Keratinocyte (primary cell): ENCODE measurements at regions not wholly inside any gene's neighbourhood (a gene's known extent, or its start where the extent isn't known, plus 50 kb on each side); places are given as distances from the start of the nearest gene placed in this dataset.

Experiments
- DNase-seq: peaks from one replicate; pipeline ENCODE4 v3.0.0-alpha.2; 2011; ENCODE audit warnings: low read depth, missing footprints, low spot score
- FAIRE-seq: peaks from 2 replicates; lab custom pipeline; 2011; peaks lifted over from hg19 to GRCh38; lab: Jason Lieb, UNC
- H2AFZ ChIP-seq: 2 replicates; pipeline ENCODE4 v1.6.0; 2012; ENCODE audit warnings: low read length, control low read depth, inconsistent platforms; ENCODE audit not compliant: control insufficient read depth
- H3K27ac ChIP-seq: 2 replicates; pipeline ENCODE4 v1.5.1; 2011; ENCODE audit warnings: low read length; ENCODE audit not compliant: control insufficient read depth, insufficient read depth
- H3K27me3 ChIP-seq: 3 replicates; pipeline ENCODE4 v1.6.0; 2011; ENCODE audit warnings: low read length; ENCODE audit not compliant: control insufficient read depth, insufficient read depth; ENCODE audit errors: extremely low read depth
- H3K36me3 ChIP-seq, 2 experiments: 2 replicates in 1 of 2; 3 replicates in 1 of 2; pipeline ENCODE4 v1.5.1; 2011; ENCODE audit warnings: low read length in 2 of 2, mild to moderate bottlenecking in 1 of 2; ENCODE audit not compliant: control insufficient read depth in 2 of 2, insufficient read depth in 2 of 2; ENCODE audit errors: extremely low read depth in 1 of 2
- H3K4me1 ChIP-seq: 3 replicates; pipeline ENCODE4 v1.5.1; 2011; ENCODE audit warnings: low read length; ENCODE audit not compliant: control insufficient read depth, insufficient read depth; ENCODE audit errors: extremely low read depth
- H3K4me2 ChIP-seq: 3 replicates; pipeline ENCODE4 v1.6.0; 2011; ENCODE audit warnings: low read depth, low read length; ENCODE audit not compliant: control insufficient read depth, insufficient read depth; ENCODE audit errors: extremely low read depth
- H3K4me3 ChIP-seq, 3 experiments: fragments of 200-600 bp in 1 of 3; sonication (generic) in 1 of 3; 2 replicates in 2 of 3; 3 replicates in 1 of 3; pipeline ENCODE4 v1.5.1; 2011 to 2016; ENCODE audit warnings: low read length in 3 of 3, mild to moderate bottlenecking in 3 of 3, control low read depth in 2 of 3, inconsistent platforms in 1 of 3, low read depth in 1 of 3, mixed read lengths in 1 of 3, mixed run types in 1 of 3, moderate library complexity in 1 of 3; ENCODE audit not compliant: control insufficient read depth in 2 of 3, insufficient read depth in 2 of 3; ENCODE audit errors: extremely low read depth in 1 of 3
- H3K79me2 ChIP-seq: 2 replicates; pipeline ENCODE4 v1.6.0; 2012; ENCODE audit warnings: low read length; ENCODE audit not compliant: control insufficient read depth, insufficient read depth
- H3K9ac ChIP-seq: 3 replicates; pipeline ENCODE4 v1.6.0; 2011; ENCODE audit warnings: low read length; ENCODE audit not compliant: control insufficient read depth, insufficient read depth; ENCODE audit errors: extremely low read depth
- H3K9me1 ChIP-seq: 3 replicates; pipeline ENCODE4 v1.6.0; 2011; ENCODE audit warnings: low read length; ENCODE audit not compliant: control insufficient read depth, insufficient read depth; ENCODE audit errors: extremely low read depth
- H3K9me3 ChIP-seq: 2 replicates; pipeline ENCODE4 v1.5.1; 2012; ENCODE audit warnings: low read depth, low read length; ENCODE audit not compliant: control insufficient read depth
- H4K20me1 ChIP-seq: 3 replicates; pipeline ENCODE4 v1.6.0; 2011; ENCODE audit warnings: low read length; ENCODE audit not compliant: control insufficient read depth, insufficient read depth; ENCODE audit errors: extremely low read depth
- CTCF ChIP-seq, 3 experiments: IDR thresholded peaks in 1 of 3; conservative IDR thresholded peaks in 1 of 3; optimal IDR thresholded peaks in 1 of 3; 2 replicates in 2 of 3; 3 replicates in 1 of 3; pipeline versions ENCODE3 to v1.5.1; 2011; ENCODE audit warnings: low read length in 3 of 3, mild to moderate bottlenecking in 3 of 3, moderate library complexity in 2 of 3, control low read depth in 1 of 3, inconsistent platforms in 1 of 3; ENCODE audit not compliant: insufficient read depth in 2 of 3; ENCODE audit errors: extremely low read depth in 1 of 3
- EZH2 ChIP-seq: IDR thresholded peaks from one replicate; pipeline ENCODE4 v1.6.1; 2012; ENCODE audit warnings: inconsistent platforms, mild to moderate bottlenecking, low read length, moderate library complexity
- dilution Hi-C: fragments of 300-500 bp; cut with MboI; formaldehyde crosslinking; loops from one replicate; pipeline ENCODE4 v1.7.0; 2020; ENCODE audit warnings: low sequenced_read_pairs; ENCODE audit not compliant: extremely low pct_ligation_motif_present

GRCh38 chr2:120855855-120856405 lies 120.3 kb downstream of the GLI2 start:
- no peaks in the 10 kb centered on the region for H3K36me3 ChIP-seq
- H3K9ac ChIP-seq = no peak overlapping the region
- H3K4me3 ChIP-seq = no peak overlapping the region
- FAIRE-seq (no peak), DNase-seq (no peak)
- no peaks in the 10 kb centered on the region for H3K4me1 ChIP-seq
- H3K27ac ChIP-seq = no peak overlapping the region
- dilution Hi-C loops = no loop called here
- no peaks in the 10 kb centered on the region for H3K9me1 ChIP-seq
- TF ChIP-seq EZH2 (no peak), CTCF (optimal IDR thresholded peaks at IDR 0.05 in 1 of 3, IDR thresholded peaks at IDR 0.05 in 1 of 3, conservative IDR thresholded peaks at IDR 0.05 in 1 of 3; ENCODE audit: extremely low read depth in 1 of 3, insufficient read depth in 2 of 3, low read length in 3 of 3) (no peak)
- H3K79me2 ChIP-seq = no peaks in the 10 kb centered on the region
- H4K20me1 ChIP-seq = no peaks in the 10 kb centered on the region
- H3K9me3 ChIP-seq = no peaks in the 10 kb centered on the region
- H3K27me3 ChIP-seq = no peaks in the 10 kb centered on the region
- H3K4me2 ChIP-seq = no peak overlapping the region
- no peak overlapping the region for H2AFZ ChIP-seq

DNA sequence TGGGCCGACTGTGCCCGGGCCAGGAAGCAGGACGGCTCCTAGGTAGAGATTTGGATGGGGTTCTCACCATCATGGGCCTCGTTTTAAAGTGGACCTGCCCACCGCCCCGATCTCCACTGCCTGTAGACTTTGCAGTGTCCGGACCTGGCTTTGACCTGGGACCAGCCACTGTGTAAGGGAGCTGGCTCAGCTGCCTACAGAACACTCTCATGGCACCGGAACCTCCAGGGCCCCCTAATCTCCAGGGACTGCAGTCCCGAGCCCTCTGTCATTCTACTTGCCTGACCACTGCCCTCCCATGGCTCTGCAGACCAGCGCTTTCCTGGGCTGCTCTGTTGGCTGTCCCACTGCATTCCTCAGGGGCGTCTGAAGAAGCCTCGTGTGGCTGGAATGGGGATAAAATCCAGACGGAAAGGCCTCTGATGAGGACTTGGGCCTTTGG lies 120.8 kb downstream of the GLI2 start:
- Histone ChIP-seq H3K9me3 (no peaks in the 10 kb centered on the region), H2AFZ (no peak overlapping the region), H3K9me1 (no peaks in the 10 kb centered on the region), H3K4me3 (no peak overlapping the region), H3K4me1 (no peaks in the 10 kb centered on the region), H3K27me3 (no peaks in the 10 kb centered on the region), H3K27ac (no peak overlapping the region), H3K36me3 (no peaks in the 10 kb centered on the region), H3K4me2 (no peak overlapping the region), H3K79me2 (no peaks in the 10 kb centered on the region), H3K9ac (no peak overlapping the region), H4K20me1 (no peaks in the 10 kb centered on the region)
- TF ChIP-seq EZH2 = no peak
- TF ChIP-seq CTCF (optimal IDR thresholded peaks at IDR 0.05 in 1 of 3, IDR thresholded peaks at IDR 0.05 in 1 of 3, conservative IDR thresholded peaks at IDR 0.05 in 1 of 3; ENCODE audit: extremely low read depth in 1 of 3, insufficient read depth in 2 of 3, low read length in 3 of 3) = no peak
- no peak for FAIRE-seq
- dilution Hi-C loops = no loop called here
- DNase-seq = no peak
